ENCODE measurements at regions not wholly inside any gene's neighbourhood (a gene's known extent, or its start where the extent isn't known, plus 50 kb on each side); places are given as distances from the start of the nearest gene placed in this dataset.

DNA sequence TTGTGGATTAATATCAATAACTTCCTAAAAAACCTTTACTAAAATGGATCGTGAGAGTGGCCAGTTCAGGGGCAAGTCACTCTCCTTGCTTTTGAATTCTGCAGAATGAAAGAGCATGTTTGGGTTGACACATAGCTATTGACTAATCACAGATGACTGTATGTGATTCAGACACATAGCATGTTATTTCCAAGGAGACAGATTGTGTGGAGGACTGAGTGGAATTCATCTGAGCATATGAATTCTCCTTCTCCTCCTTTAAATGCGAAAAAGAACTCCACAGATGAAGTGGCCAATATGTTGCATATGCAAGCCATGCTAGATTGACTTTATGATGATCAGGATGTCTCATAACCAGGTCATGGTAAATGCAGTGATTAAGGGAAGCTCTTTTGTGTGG lies 249.4 kb upstream of the FAM98A start:
- peaks cover 6% of the 10 kb centered on the region for H3K9me3 ChIP-seq
- DNase-seq (ENCODE audit: low spot score) = no peak
- H3K27me3 ChIP-seq (replicated peaks; ENCODE audit: insufficient read depth) = no peaks in the 10 kb centered on the region
- no peaks in the 10 kb centered on the region for H3K36me3 ChIP-seq
- no peak for ATAC-seq (ENCODE audit: insufficient number of reproducible peaks, low FRiP score, low read depth)
- no peaks in the 10 kb centered on the region for H3K4me1 ChIP-seq (ENCODE audit: control insufficient read depth in 1 of 2, low read depth in 2 of 2)
- H3K27ac ChIP-seq = no peak overlapping the region
- TF ChIP-seq, protein P1, sequence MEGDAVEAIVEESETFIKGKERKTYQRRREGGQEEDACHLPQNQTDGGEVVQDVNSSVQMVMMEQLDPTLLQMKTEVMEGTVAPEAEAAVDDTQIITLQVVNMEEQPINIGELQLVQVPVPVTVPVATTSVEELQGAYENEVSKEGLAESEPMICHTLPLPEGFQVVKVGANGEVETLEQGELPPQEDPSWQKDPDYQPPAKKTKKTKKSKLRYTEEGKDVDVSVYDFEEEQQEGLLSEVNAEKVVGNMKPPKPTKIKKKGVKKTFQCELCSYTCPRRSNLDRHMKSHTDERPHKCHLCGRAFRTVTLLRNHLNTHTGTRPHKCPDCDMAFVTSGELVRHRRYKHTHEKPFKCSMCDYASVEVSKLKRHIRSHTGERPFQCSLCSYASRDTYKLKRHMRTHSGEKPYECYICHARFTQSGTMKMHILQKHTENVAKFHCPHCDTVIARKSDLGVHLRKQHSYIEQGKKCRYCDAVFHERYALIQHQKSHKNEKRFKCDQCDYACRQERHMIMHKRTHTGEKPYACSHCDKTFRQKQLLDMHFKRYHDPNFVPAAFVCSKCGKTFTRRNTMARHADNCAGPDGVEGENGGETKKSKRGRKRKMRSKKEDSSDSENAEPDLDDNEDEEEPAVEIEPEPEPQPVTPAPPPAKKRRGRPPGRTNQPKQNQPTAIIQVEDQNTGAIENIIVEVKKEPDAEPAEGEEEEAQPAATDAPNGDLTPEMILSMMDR (IDR thresholded peaks at IDR 0.05) = no peak
- no peak overlapping the region for H3K4me3 ChIP-seq

DNA sequence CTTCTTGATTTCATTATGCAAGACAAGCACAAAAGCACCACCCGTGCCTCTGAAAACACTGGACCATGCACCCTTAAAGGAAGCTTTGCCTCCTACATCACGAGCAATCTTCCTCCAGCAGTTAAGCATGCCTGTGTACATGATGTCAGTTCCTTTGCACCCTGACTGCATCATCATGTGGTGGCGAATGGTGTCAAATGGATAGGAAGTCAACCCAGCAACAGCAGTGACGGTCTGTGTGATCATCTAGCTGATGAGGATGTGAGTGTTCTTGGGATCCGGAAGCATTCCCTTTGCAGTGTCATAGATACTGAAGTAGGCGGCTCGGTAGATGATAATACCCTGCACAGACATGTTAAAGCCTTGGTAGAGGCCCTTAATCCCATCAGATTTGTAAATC lies 240.7 kb upstream of the FAM98A start:
- TF ChIP-seq, protein P1 (IDR thresholded peaks at IDR 0.05) = no peak
- H3K9me3 ChIP-seq = no peaks in the 10 kb centered on the region
- no peak overlapping the region for H3K4me3 ChIP-seq
- H3K36me3 ChIP-seq = no peaks in the 10 kb centered on the region
- no peak for ATAC-seq (ENCODE audit: insufficient number of reproducible peaks, low FRiP score, low read depth)
- no peaks in the 10 kb centered on the region for H3K27me3 ChIP-seq (replicated peaks; ENCODE audit: insufficient read depth)
- no peak overlapping the region for H3K27ac ChIP-seq
- DNase-seq (ENCODE audit: low spot score) = no peak
- no peaks in the 10 kb centered on the region for H3K4me1 ChIP-seq (ENCODE audit: control insufficient read depth in 1 of 2, low read depth in 2 of 2)

DNA sequence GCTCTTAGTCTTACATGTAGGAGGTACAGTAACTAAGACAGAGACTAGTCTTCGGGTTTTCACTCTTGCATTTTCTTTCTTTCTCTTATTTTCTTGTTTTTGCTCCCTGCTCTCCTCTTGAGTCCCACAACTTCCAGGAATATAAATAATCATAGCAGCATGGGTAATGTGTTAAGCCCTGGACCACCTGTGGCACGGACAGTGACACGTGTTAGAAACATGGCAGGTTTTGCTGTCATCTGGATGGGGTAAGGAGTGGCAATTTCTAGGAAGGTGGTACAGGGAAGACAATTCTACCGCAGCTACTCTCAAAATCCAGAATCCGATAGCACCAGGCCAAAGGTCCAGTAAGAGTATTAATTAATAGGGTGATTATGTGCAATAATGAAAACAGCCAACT lies 237.5 kb upstream of the FAM98A start:
- Histone ChIP-seq H3K4me3 (no peak overlapping the region), H3K4me1 (ENCODE audit: control insufficient read depth in 1 of 2, low read depth in 2 of 2) (no peaks in the 10 kb centered on the region), H3K27me3 (replicated peaks; ENCODE audit: insufficient read depth) (no peaks in the 10 kb centered on the region), H3K9me3 (no peaks in the 10 kb centered on the region), H3K27ac (no peak overlapping the region), H3K36me3 (no peaks in the 10 kb centered on the region)
- DNase-seq (ENCODE audit: low spot score) = no peak
- ATAC-seq (ENCODE audit: insufficient number of reproducible peaks, low FRiP score, low read depth) = no peak
- TF ChIP-seq, protein P1 (IDR thresholded peaks at IDR 0.05) = no peak

DNA sequence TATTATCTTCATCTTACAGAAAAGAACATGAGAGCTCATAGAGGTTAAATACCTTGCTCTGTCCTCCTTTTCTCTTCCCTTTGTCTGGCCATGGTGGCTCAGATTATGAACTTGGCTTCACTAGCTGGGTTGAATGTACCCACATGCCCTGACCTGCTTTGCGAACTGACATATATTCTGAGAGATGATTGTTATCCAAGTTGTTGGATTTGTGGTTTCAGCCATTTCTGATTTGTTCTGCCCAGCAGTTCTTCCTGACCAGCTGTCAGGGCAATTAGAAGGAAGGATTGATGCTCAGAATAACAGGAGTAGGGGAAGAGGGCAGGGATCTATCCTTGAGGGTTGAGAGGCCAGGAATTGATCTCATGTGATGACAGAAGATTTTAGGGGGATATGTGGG lies 236.8 kb upstream of the FAM98A start:
- H3K4me3 ChIP-seq = no peak overlapping the region
- H3K36me3 ChIP-seq = no peaks in the 10 kb centered on the region
- DNase-seq (ENCODE audit: low spot score) = no peak
- no peak for ATAC-seq (ENCODE audit: insufficient number of reproducible peaks, low FRiP score, low read depth)
- TF ChIP-seq, protein P1 (IDR thresholded peaks at IDR 0.05) = no peak
- H3K27ac ChIP-seq = no peak overlapping the region
- H3K4me1 ChIP-seq (ENCODE audit: control insufficient read depth in 1 of 2, low read depth in 2 of 2) = no peaks in the 10 kb centered on the region
- H3K9me3 ChIP-seq = no peaks in the 10 kb centered on the region
- no peaks in the 10 kb centered on the region for H3K27me3 ChIP-seq (replicated peaks; ENCODE audit: insufficient read depth)

DNA sequence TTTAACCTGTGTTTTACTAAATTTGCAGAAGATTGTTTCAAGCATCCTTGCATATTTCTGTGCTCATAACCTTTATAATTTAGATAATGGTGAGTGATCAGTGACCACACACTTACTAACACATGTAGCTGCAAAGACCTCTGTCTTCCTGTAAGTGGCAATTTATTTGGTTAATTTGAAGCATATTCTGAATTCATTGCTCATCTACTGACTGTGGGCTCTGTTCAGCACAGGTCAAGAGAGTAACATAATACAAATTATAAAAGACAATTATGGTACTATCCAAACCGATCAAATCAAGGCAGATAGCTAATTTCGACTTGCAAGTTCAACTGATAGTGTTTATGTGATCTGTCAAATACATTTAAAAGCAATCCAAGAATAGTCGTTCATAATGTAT lies 223.9 kb upstream of the FAM98A start:
- no peaks in the 10 kb centered on the region for H3K4me1 ChIP-seq (ENCODE audit: control insufficient read depth in 1 of 2, low read depth in 2 of 2)
- H3K36me3 ChIP-seq = no peaks in the 10 kb centered on the region
- ATAC-seq (ENCODE audit: insufficient number of reproducible peaks, low FRiP score, low read depth) = no peak
- no peak for DNase-seq (ENCODE audit: low spot score)
- TF ChIP-seq, protein P1 (IDR thresholded peaks at IDR 0.05) = no peak
- H3K27ac ChIP-seq = no peak overlapping the region
- no peaks in the 10 kb centered on the region for H3K27me3 ChIP-seq (replicated peaks; ENCODE audit: insufficient read depth)
- no peak overlapping the region for H3K4me3 ChIP-seq
- no peaks in the 10 kb centered on the region for H3K9me3 ChIP-seq
